GM12878 (cell line): ENCODE measurements at regions not wholly inside any gene's neighbourhood (a gene's known extent, or its start where the extent isn't known, plus 50 kb on each side); places are given as distances from the start of the nearest gene placed in this dataset.
A peak's percentile ranks its signal among the peaks of the same experiment; 100 is the strongest.

Experiments used
- ATAC-seq: fragments of 200-7000 bp; cut with Tn5 transposase; 3 replicates; pipeline ENCODE4 v1.9.1; 2020; ENCODE audit warnings: mild to moderate bottlenecking, moderate library complexity
- BruUV-seq: library from RNA; stranded (reverse); fragments of 400-500 nt; replicated peaks from 2 replicates; lab custom pipeline; 2021; lab: Mats Ljungman, UMichigan
- CTCF ChIA-PET: fragments of 300-600 bp; sonication (Branson Sonifier 250); formaldehyde crosslinking; extraction: SDS; loops from one replicate; lab custom pipeline; 2021; ENCODE audit warnings: inconsistent platforms; lab: Yijun Ruan, JAX
- POLR2A ChIA-PET: fragments of 350-600 bp; formaldehyde crosslinking; extraction: SDS; loops from one replicate; lab custom pipeline; 2021; ENCODE audit warnings: inconsistent platforms; lab: Charles Lee
- RAD21 ChIA-PET: fragments of 300-600 bp; sonication (Branson Sonifier 250); formaldehyde crosslinking; loops from one replicate; lab custom pipeline; 2023; ENCODE audit warnings: antibody characterized with exemption; ENCODE audit not compliant: unreplicated experiment; lab: Charles Lee
- SMC1A ChIA-PET: fragments of 300-600 bp; sonication (Branson Sonifier 250); formaldehyde crosslinking; loops from one replicate; lab custom pipeline; 2023; ENCODE audit not compliant: unreplicated experiment, uncharacterized antibody; lab: Charles Lee
- DNase-seq: peaks from one replicate; pipeline ENCODE4 v3.0.0-alpha.2; 2011; ENCODE audit warnings: low read depth, low spot score
- FAIRE-seq: peaks from 3 replicates; lab custom pipeline; 2011; peaks lifted over from hg19 to GRCh38; lab: Jason Lieb, UNC
- H2AFZ ChIP-seq: 2 replicates; pipeline ENCODE4 v1.6.0; 2011; ENCODE audit warnings: low read depth, low read length, control low read depth; ENCODE audit not compliant: control insufficient read depth
- H3K27ac ChIP-seq: 2 replicates; pipeline ENCODE4 v1.5.1; 2011; ENCODE audit warnings: control low read depth; ENCODE audit not compliant: control insufficient read depth, insufficient read depth
- H3K27me3 ChIP-seq, 2 experiments: replicated peaks in 1 of 2; 2 replicates each; pipeline versions ENCODE4 v1.6.0 to v1.6.1; 2011; ENCODE audit warnings: low read length in 1 of 2; ENCODE audit not compliant: control insufficient read depth in 2 of 2, insufficient read depth in 2 of 2
- H3K36me3 ChIP-seq, 2 experiments: 2 replicates each; pipeline ENCODE4 v1.5.1; 2011; ENCODE audit warnings: low read length in 1 of 2; ENCODE audit not compliant: control insufficient read depth in 2 of 2, insufficient read depth in 2 of 2
- H3K4me1 ChIP-seq: 2 replicates; pipeline ENCODE4 v1.6.1; 2011; ENCODE audit warnings: mild to moderate bottlenecking, low read length, moderate library complexity, mixed read lengths; ENCODE audit not compliant: control insufficient read depth, insufficient read depth
- H3K4me2 ChIP-seq: 2 replicates; pipeline ENCODE4 v1.6.0; 2011; ENCODE audit warnings: control low read depth; ENCODE audit not compliant: control insufficient read depth, insufficient read depth
- H3K4me3 ChIP-seq: fragments of 200-600 bp; sonication (generic); 2 replicates; pipeline ENCODE4 v1.5.1; 2016
- H3K79me2 ChIP-seq: 2 replicates; pipeline ENCODE4 v1.6.0; 2011; ENCODE audit warnings: low read length; ENCODE audit not compliant: control insufficient read depth, insufficient read depth
- H3K9ac ChIP-seq: 2 replicates; pipeline ENCODE4 v1.8.0; 2011; ENCODE audit warnings: low read length, control low read depth, mixed read lengths; ENCODE audit not compliant: control insufficient read depth, insufficient read depth
- H3K9me3 ChIP-seq: replicated peaks from 3 replicates; pipeline ENCODE4 v1.5.1; 2011; ENCODE audit warnings: mild to moderate bottlenecking, low read length; ENCODE audit not compliant: control insufficient read depth, insufficient read depth
- H4K20me1 ChIP-seq: 2 replicates; pipeline ENCODE4 v1.6.0; 2011; ENCODE audit not compliant: control insufficient read depth, insufficient read depth
- CREB1 ChIP-seq: IDR thresholded peaks from 2 replicates; pipeline ENCODE4 v1.6.1; 2012; ENCODE audit warnings: low read depth, mild to moderate bottlenecking, inconsistent platforms
- FOXM1 ChIP-seq: IDR thresholded peaks from 2 replicates; pipeline ENCODE4 v1.6.1; 2012; ENCODE audit warnings: low read depth, mild to moderate bottlenecking, inconsistent platforms, low read length, moderate library complexity
- IRF5 ChIP-seq: fragments of 450-650 bp; IDR thresholded peaks from 2 replicates; pipeline ENCODE4 v1.6.1; 2017; ENCODE audit warnings: borderline replicate concordance
- SIN3A ChIP-seq: IDR thresholded peaks from 2 replicates; pipeline ENCODE4 v1.6.1; 2012; ENCODE audit warnings: low read depth, low read length, improper control_type of control experiment
- SKIL ChIP-seq: fragments of 450-650 bp; IDR thresholded peaks from 2 replicates; pipeline ENCODE4 v1.6.1; 2017; ENCODE audit warnings: mild to moderate bottlenecking, low read depth, inconsistent platforms; ENCODE audit not compliant: poor library complexity, severe bottlenecking
- TAF1 ChIP-seq: IDR thresholded peaks from 2 replicates; pipeline ENCODE4 v1.6.1; 2011; ENCODE audit warnings: mild to moderate bottlenecking, low read depth, low read length, borderline replicate concordance
- WGBS: methylation state at CpG from one replicate; pipeline ENCODE4 v1.1.6; 2016; ENCODE audit warnings: low lambda C conversion rate; ENCODE audit not compliant: insufficient replicate concordance, insufficient coverage; ENCODE audit errors: missing lambda C conversion rate; 5-methylcytosine and 5-hydroxymethylcytosine counted together
- in situ Hi-C: fragments of 300-500 bp; cut with MboI; formaldehyde crosslinking; loops from 9 replicates; pipeline ENCODE4 v1.14.3; 2018; ENCODE audit warnings: mixed read lengths
- intact Hi-C: fragments of 100-400 bp; cut with micrococcal nuclease; formaldehyde crosslinking; loops from one replicate; pipeline ENCODE4 v1.14.2; 2022; ENCODE audit not compliant: unreplicated experiment

DNA sequence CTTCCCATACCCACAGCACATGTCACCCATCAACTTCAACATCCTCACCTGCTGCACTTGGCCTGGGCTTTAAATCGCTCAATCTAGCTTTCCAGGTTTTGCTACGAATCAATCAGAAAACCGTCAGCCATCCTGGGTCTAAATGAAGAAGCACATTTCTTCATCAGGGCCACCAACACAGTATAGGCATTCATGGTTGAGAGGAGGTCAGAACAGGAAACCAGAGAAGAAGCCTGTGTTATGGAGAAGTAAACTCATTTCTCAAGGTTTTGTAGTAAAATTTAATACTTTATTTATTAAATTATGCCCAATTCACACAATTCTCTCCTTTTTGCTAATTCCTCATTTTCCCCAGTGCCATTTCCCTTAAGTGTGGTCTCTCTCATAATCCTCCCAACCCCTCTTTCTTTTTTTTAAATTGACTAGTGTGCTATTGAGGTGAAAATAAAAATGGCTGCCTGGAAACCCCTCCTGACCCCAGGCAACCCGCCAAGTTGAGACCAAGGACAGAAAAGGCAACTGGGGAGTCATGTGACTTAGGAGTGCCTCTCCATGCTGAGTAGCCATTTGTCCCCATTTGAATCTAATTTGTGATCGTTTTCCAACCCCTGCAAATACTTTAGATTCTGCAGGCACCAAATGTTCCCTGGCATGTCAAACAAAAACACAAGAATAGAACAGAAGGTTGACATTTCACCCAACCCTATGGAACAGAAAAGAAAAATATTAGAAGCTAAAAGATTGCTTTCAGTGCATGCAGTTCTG is 181.1 kb upstream of the NAMPT start:
- H3K27ac ChIP-seq = no peak overlapping the region
- no peak overlapping the region for H3K4me3 ChIP-seq
- H4K20me1 ChIP-seq = no peaks in the 10 kb centered on the region
- no peak overlapping the region for H3K4me2 ChIP-seq
- peaks cover 12% of the 10 kb centered on the region for H3K4me1 ChIP-seq
- SMC1A ChIA-PET = interaction anchor here (1.2 to 6.0 kb wide), 8 partner anchors 21 to 294 kb away, joined by 3 to 390 read pairs (median 5); no protein-coding TSS in a partner anchor
- no peak for ATAC-seq
- H3K27me3 ChIP-seq = no peaks in the 10 kb centered on the region
- H3K9me3 ChIP-seq = no peaks in the 10 kb centered on the region
- TF ChIP-seq SIN3A (no peak), FOXM1 (no peak), CREB1 (no peak), SKIL (no peak), TAF1 (no peak), IRF5 (no peak)
- RAD21 ChIA-PET = interaction anchor here (0.9 to 6.9 kb wide), 2 partner anchors 77 to 288 kb away, joined by 3 to 311 read pairs; no protein-coding TSS in a partner anchor
- intact Hi-C loops = loop anchor here (10.0 kb wide), 1 partner anchor 411 kb away; no protein-coding TSS in a partner anchor
- FAIRE-seq = no peak
- H3K79me2 ChIP-seq = no peaks in the 10 kb centered on the region
- no peak overlapping the region for H3K9ac ChIP-seq
- peak overlapping the region; percentile 32; the same call in 1 of the 2 replicates for H2AFZ ChIP-seq
- CTCF ChIA-PET = interaction anchor here (1.3 to 10.0 kb wide), 4 partner anchors 10 to 407 kb away, joined by 4 to 530 read pairs (median 7); no protein-coding TSS in a partner anchor
- WGBS = 49% methylated on average over 5 of the region's 5 CpGs
- in situ Hi-C loops = no loop called here
- H3K36me3 ChIP-seq = no peaks in the 10 kb centered on the region
- no TSS peak for BruUV-seq
- POLR2A ChIA-PET = interaction anchor here (1.4 to 2.1 kb wide), 2 partner anchors 286 to 288 kb away, joined by 3 to 8 read pairs; no protein-coding TSS in a partner anchor
- DNase-seq = no peak
